Skin epidermis (tissue), 12 donors: ENCODE measurements at regions not wholly inside any gene's neighbourhood (a gene's known extent, or its start where the extent isn't known, plus 50 kb on each side); places are given as distances from the start of the nearest gene placed in this dataset.

Source experiments
- H3K27ac ChIP-seq, 21 experiments: fragments of 200-600 bp; sonication (generic) in 11 of 21; one replicate each; pipeline ENCODE4 v1.5.0; 2020; ENCODE audit warnings: mild to moderate bottlenecking in 3 of 21, inconsistent platforms in 2 of 21, moderate library complexity in 2 of 21
- H3K4me3 ChIP-seq, 7 experiments: fragments of 200-600 bp; sonication (generic) in 2 of 7; one replicate each; pipeline ENCODE4 v1.5.0; 2020; ENCODE audit warnings: inconsistent platforms in 2 of 7, mild to moderate bottlenecking in 2 of 7, moderate library complexity in 1 of 7

DNA sequence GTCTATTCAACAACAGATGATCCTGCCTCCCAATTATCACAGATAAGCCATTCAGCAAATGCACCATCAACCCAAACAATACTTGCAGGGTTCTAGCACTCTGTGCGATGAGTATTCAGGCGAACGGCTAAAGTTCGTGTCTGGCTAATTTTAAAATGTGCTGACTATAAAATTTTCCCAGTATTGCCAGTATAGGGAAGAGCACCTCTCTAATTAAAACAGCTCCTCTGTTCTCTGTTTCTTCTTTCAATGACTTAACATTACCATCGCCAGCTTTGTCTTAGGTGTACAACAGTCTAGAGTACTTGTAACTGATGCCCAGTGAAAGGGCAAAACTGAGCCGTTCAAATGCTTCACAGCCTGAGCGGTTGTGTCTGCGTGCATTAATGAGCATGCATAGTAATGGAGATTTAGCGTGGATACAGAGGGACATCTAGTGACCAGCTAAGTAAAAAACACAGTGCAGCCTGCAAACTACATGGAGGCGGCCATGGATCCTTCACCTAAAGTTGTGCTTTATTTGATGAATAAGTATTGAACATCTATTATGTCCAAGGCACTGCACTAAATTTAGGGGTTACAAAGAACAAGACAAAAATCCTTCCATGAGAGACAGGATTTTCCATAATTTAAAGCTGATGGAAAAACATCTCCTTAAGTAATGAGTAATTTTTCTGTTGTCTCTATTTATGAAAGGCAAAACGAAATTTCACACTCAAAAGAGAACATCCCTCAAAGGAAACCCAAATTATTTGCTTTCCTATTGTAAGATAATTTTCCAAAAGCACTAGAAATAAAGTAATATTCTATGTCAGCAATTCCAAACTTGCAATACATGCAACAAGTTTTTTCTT is 120.0 kb downstream of the SETD4 start:
- Histone ChIP-seq H3K4me3 (no peak overlapping the region), H3K27ac (peak overlapping the region in 2 of 21 experiments; percentile 8 to 30)

DNA sequence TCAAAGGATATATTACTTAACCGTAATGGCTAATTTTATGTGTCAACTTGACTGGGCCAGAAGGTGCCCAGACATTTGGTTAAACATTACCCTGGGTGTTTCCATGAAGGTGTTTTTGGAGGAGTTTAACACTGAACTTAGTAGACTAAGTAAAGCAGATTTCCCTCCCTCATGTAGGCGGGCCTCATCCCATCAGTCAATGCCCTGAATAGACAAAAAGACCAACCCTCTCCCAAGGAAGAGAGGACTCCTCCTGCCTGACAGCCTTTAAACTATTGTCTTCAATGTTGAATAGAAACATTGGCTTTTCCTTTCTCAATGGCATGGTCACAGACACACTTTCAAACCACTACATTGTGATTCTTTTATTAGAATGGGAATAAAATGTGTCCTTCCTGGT is 121.9 kb downstream of the SETD4 start:
- no peak overlapping the region for H3K4me3 ChIP-seq
- peak overlapping the region in 2 of 21 experiments; percentile 5 to 30 for H3K27ac ChIP-seq

- Histone ChIP-seq H3K27ac (peak overlapping the region in 9 of 21 experiments; percentile 1 to 86 (median 67)), H3K4me3 (no peak overlapping the region)
Observed at GRCh38 chr21:35933466-35933865, 126.9 kb downstream of the SETD4 start.

- H3K27ac ChIP-seq: peak overlapping the region in 18 of 21 experiments; percentile 4 to 86 (median 59)
- no peak overlapping the region for H3K4me3 ChIP-seq
Observed at GRCh38 chr21:35932232-35932911, 128.0 kb downstream of the SETD4 start.

DNA sequence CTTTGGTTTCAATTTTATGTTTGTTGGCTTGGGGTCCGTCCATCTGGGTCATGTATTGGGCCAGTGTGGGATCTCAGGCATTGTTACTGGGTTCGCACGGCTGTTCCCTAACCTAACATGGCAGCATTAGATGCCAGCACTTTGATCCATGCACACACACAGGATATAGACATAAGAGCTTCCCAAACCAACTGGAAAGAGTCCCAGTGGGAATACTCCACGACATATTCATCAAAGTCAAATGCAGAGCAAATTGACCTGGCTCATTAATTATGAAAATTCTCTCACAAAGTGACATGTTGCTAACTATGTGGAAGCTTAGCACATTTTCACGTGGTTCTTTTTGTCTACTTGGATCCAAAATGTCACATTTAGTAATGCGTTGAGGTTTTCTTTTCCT is 130.4 kb downstream of the SETD4 start:
- no peak overlapping the region for H3K4me3 ChIP-seq
- peak overlapping the region in 2 of 21 experiments; percentile 17 to 79 for H3K27ac ChIP-seq

GRCh38 chr21:35927262-35927661 is 133.1 kb downstream of the SETD4 start:
- no peak overlapping the region for H3K4me3 ChIP-seq
- H3K27ac ChIP-seq: no peak overlapping the region

DNA sequence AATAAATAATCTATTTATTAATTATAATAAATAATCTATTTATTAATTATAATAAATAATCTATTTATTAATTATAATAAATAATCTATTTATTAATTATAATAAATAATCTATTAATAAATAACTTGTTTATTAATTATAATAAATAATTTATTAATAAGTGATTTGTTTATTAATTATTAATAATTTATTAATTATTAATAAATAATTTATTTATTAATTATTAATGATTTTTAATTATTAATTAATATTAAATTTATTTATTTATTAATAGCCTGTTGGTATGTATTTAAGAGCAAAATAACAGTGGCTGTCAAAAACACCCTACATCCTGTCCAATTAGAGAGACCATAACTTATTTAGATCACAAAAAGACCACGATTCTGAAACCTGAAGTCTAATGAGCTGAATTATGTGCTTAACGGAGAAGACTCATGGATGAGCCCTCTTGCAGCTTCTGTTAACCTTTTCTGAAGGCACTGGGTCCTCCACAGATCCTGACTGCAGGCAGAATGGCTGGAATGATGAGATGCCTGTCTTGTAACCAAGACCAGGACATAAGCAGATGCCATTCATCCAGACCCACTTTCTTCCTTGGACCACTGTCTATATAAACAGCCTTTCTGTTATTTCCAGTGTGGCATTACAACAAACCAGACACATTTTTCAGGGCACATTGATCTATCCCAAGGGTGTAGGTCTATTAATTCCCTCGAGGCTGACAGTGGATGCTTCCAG is 134.2 kb downstream of the SETD4 start:
- Histone ChIP-seq H3K27ac (no peak overlapping the region), H3K4me3 (no peak overlapping the region)

DNA sequence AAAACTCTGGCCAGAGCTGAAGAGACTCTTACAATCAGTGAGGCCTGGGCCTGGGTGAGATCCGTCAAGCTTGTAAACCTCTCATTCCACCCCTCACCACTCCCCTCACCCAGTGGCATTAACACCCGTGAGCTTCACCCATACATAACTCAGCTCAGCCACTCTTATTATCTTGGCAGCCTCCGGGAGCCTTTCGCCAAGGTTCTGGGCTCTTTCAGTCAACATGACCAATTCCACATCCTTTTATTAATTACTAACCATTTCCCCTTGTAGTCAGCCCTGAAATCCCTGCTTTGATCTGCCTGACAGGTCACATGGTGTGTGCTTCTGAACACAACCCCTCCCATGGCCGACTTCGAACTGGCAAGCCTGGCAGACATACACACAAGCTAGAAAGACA is 134.8 kb downstream of the SETD4 start:
- no peak overlapping the region for H3K4me3 ChIP-seq
- H3K27ac ChIP-seq: peak overlapping the region in 5 of 21 experiments; percentile 17 to 74 (median 39)

DNA sequence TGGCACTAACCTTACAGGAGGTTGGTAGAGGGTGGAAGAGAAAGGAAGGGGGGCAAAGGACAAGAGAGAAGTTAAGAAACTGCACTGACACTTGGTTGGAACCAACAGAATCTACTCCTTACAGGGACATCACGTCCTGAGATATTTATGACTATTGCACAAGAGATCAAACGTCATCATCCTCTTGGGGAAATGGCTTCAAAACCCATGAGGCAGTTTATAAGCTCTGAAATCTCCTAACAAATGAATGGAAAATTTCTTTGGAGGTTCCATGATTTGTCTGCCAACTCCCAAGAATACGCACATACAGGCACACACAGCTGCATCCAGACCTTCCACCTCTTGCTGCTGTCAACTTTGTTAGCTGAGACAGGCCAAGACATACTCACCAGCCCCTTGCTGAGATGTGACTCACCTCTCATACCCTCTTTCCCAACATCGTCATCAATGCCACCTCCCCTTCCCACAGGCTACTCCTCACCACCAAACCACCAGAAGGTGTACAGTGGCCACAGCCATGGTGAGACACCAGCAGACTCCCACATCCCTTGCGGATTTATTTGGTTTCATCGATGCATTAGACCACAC is 135.5 kb downstream of the SETD4 start:
- peak overlapping the region in 5 of 21 experiments; percentile 17 to 76 (median 66) for H3K27ac ChIP-seq
- H3K4me3 ChIP-seq: no peak overlapping the region

- H3K27ac ChIP-seq: peak overlapping the region in 5 of 21 experiments; percentile 42 to 76 (median 49)
- no peak overlapping the region for H3K4me3 ChIP-seq
Observed at GRCh38 chr21:35923971-35924370, 136.4 kb downstream of the SETD4 start.

DNA sequence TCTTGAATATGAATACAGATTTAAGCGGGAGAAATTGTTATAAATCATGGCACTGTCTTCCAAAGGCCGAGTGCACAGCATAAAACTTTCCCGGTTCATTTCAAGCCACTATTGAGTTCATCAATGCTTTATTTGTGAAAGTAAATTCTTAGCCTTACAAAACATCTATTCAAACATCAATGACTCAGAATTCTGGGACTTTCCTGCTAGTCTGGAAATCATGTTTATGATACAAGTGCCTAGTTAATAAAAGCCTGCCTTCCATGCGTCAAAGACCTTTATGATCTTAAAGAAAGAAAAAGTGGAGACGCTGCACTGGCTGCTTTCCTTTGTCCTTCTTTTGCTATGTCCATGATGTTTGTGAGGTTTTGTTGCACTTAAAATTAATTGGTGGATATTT is 137.7 kb downstream of the SETD4 start:
- no peak overlapping the region for H3K4me3 ChIP-seq
- peak overlapping the region in 7 of 21 experiments; percentile 24 to 76 (median 49) for H3K27ac ChIP-seq

DNA sequence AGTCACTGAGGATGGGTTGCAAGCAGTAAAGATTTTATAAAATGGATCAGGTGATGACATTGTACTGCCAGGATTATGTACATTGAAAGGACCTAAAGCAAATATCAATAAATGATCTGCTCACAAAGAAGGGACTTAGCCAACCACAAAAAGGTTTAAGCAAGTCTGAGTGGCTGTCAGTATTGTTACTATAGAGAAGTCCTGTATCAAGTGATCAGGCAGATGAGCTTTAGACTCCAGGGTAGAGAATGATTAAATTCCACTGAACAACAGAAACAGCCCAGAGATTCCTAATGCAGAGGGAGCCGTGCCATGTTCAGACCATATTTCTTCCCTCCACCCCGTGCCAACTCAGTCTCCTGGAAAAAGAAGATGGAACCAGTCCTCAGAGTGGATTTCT is 138.9 kb downstream of the SETD4 start:
- Histone ChIP-seq H3K4me3 (no peak overlapping the region), H3K27ac (peak overlapping the region in 6 of 21 experiments; percentile 5 to 51 (median 17))

DNA sequence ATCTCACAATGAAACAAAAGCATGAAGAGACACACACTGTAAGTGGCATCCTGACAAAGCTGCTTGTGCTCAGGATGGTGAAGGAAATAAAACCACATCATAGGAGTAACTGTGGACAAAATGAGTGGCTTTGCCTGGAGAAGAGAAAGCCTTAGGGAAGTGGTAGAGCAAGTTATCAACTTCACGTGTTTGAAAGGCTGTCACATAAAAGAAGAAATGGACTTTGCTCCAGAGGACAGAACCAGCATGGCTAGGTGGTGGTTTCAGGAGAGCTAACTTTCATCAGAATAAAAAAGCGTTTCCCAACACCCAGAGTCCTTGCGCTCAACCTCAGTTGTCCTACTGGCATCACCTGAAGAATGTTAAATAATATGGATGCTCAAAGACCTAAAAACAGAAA is 139.9 kb downstream of the SETD4 start:
- Histone ChIP-seq H3K4me3 (no peak overlapping the region), H3K27ac (no peak overlapping the region)

- H3K27ac ChIP-seq: no peak overlapping the region
- H3K4me3 ChIP-seq: no peak overlapping the region
Observed at GRCh38 chr21:35915030-35915429, 145.3 kb downstream of the SETD4 start.

- H3K4me3 ChIP-seq: no peak overlapping the region
Observed at GRCh38 chr21:35911412-35912191, 148.7 kb downstream of the SETD4 start.

GRCh38 chr21:35909456-35910223 is 150.7 kb downstream of the SETD4 start:
- Histone ChIP-seq H3K4me3 (no peak overlapping the region), H3K27ac (no peak overlapping the region)

More at GRCh38 chr21:35911412-35912191, 148.7 kb downstream of the SETD4 start:
- no peak overlapping the region for H3K27ac ChIP-seq

DNA sequence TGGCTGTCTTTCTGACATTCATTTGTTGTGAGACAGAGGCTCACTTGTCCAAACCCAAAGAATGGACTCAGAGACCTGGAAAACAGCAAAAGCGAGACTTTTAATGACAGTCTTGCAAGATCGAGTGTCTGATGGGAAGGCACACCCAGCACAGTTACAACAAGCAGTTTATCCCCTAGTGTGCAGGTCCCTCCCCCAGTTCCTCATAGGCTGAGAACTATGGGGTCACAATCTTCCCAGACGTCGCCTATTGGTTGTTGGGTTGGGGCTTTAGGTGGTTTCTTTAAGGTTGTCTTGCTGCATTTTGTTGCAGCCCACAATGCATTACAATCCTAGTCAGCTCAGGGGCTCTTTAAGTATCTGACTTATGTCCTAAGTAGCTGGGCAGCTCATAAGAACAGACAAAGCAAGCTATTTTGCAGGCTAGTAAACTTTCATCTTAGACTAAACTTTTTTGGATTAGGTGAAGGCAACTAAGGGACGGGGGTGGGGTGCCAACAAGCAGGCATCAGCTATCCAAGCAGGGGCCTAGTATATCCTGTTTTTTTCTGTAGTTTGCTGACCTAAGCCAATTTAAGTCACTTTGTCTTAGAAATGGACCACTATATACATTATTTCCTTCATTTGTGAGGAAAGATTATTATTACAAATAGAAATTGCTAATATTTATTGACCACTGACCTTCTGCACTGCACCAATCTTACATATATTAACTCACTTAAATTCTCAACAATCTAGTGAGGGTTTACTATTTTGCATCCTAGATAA is 151.8 kb downstream of the SETD4 start:
- Histone ChIP-seq H3K27ac (no peak overlapping the region), H3K4me3 (no peak overlapping the region)

GRCh38 chr21:35906586-35906985 is 153.7 kb downstream of the SETD4 start:
- Histone ChIP-seq H3K27ac (no peak overlapping the region), H3K4me3 (no peak overlapping the region)
